ENCODE measurements at regions not wholly inside any gene's neighbourhood (a gene's known extent, or its start where the extent isn't known, plus 50 kb on each side); places are given as distances from the start of the nearest gene placed in this dataset.

- H3K79me2 ChIP-seq (ENCODE audit: control insufficient read depth in 1 of 2, insufficient read depth in 2 of 2, low read length in 2 of 2), result no peaks in the 10 kb centered on the region
- no peak overlapping the region for H3K4me3 ChIP-seq (ENCODE audit: extremely low read depth in 1 of 4, insufficient read depth in 2 of 4, low read depth in 3 of 4, low read length in 4 of 4)
- H3K36me3 ChIP-seq (ENCODE audit: control insufficient read depth in 2 of 4, insufficient read depth in 4 of 4, low read length in 3 of 4), result no peaks in the 10 kb centered on the region
- no peak overlapping the region for H3K14ac ChIP-seq (ENCODE audit: insufficient read length)
- no peaks in the 10 kb centered on the region for H3K27me3 ChIP-seq (replicated peaks in 1 of 4; ENCODE audit: control insufficient read depth in 3 of 4, extremely low read depth in 1 of 4, insufficient read depth in 3 of 4, low read length in 3 of 4)
- FAIRE-seq (no peak), DNase-seq (ENCODE audit: low read depth in 1 of 2, low spot score in 2 of 2) (no peak)
- H2AFZ ChIP-seq (ENCODE audit: low read length), result no peak overlapping the region
- no peaks in the 10 kb centered on the region for H3K79me1 ChIP-seq (ENCODE audit: low read depth, low read length)
- H3K9me3 ChIP-seq (ENCODE audit: insufficient read depth in 2 of 2, low read depth in 1 of 2, low read length in 1 of 2), result no peaks in the 10 kb centered on the region
- no peak overlapping the region for H4K8ac ChIP-seq (ENCODE audit: extremely low read depth, insufficient read depth, low read length)
- POLR2A ChIA-PET (ENCODE audit: partially characterized antibody), result no interaction called here
- H3K56ac ChIP-seq (replicated peaks; ENCODE audit: insufficient read length, low read depth, low read length), result no peak overlapping the region
- H2BK120ac ChIP-seq (replicated peaks; ENCODE audit: low read depth, low read length), result no peak overlapping the region
- no peaks in the 10 kb centered on the region for H4K20me1 ChIP-seq (replicated peaks in 1 of 2; ENCODE audit: control insufficient read depth in 1 of 2, insufficient read depth in 2 of 2, low read length in 2 of 2)
- H2AK5ac ChIP-seq (ENCODE audit: low read depth, low read length), result no peak overlapping the region
- H3K9ac ChIP-seq (replicated peaks in 1 of 4; ENCODE audit: extremely low read depth in 1 of 4, low read depth in 3 of 4, low read length in 3 of 4), result no peak overlapping the region
- H4K91ac ChIP-seq (replicated peaks; ENCODE audit: insufficient read length, low read length), result no peak overlapping the region
- 90% methylated on average over 1 of the region's 1 CpG; no CpG with 5 or more reads in 1 of the 2 experiments for WGBS, 2 experiments (ENCODE audit: extremely low coverage in 1 of 2, insufficient coverage in 1 of 2, insufficient read length in 1 of 2, insufficient replicate concordance in 2 of 2, low coverage in 1 of 2, low lambda C conversion rate in 2 of 2, missing lambda C conversion rate in 1 of 2)
- no peak overlapping the region for H4K5ac ChIP-seq (ENCODE audit: insufficient read length, low read depth, low read length)
- H2BK5ac ChIP-seq (ENCODE audit: low read depth, low read length), result no peak overlapping the region
- no peaks in the 10 kb centered on the region for H3K23me2 ChIP-seq (ENCODE audit: low read depth, low read length)
- no peak overlapping the region for H2BK12ac ChIP-seq (ENCODE audit: low read depth, low read length)
- H3K23ac ChIP-seq (ENCODE audit: insufficient read length), result no peak overlapping the region
- H3K4me2 ChIP-seq (ENCODE audit: insufficient read depth in 1 of 2, low read depth in 2 of 2, low read length in 2 of 2), result no peak overlapping the region
- H2BK20ac ChIP-seq (ENCODE audit: low read length), result no peak overlapping the region
- no peak overlapping the region for H3K4ac ChIP-seq (replicated peaks; ENCODE audit: insufficient read length, low read depth, low read length)
- CTCF ChIA-PET (ENCODE audit: partially characterized antibody), result interaction anchor here (0.7 to 2.5 kb wide), 5 partner anchors 76 to 339 kb away, joined by 3 to 12 read pairs (median 3); no protein-coding TSS in a partner anchor
- H2BK15ac ChIP-seq (ENCODE audit: low read length), result no peak overlapping the region
- no peaks in the 10 kb centered on the region for H3K4me1 ChIP-seq (replicated peaks in 1 of 4; ENCODE audit: control insufficient read depth in 3 of 4, insufficient read depth in 4 of 4, low read length in 3 of 4)
- no peak overlapping the region for H3K18ac ChIP-seq (ENCODE audit: extremely low read depth, low read length)
- H3K27ac ChIP-seq (ENCODE audit: low read depth, low read length), result no peak overlapping the region
- TF ChIP-seq POLR2A (IDR thresholded peaks at IDR 0.05; ENCODE audit: control extremely low read depth in 1 of 2, low read depth in 2 of 2, low read length in 2 of 2) (no peak), NRF1 (IDR thresholded peaks at IDR 0.05; ENCODE audit: low read depth, low read length) (no peak), MAFK (IDR thresholded peaks at IDR 0.05; ENCODE audit: low read depth, low read length) (no peak), SRF (IDR thresholded peaks at IDR 0.05; ENCODE audit: low read depth, low read length) (no peak), BCL11A (IDR thresholded peaks at IDR 0.05; ENCODE audit: low read depth in 2 of 2, low read length in 2 of 2) (no peak), CTBP2 (IDR thresholded peaks at IDR 0.05; ENCODE audit: borderline replicate concordance, insufficient read depth, insufficient read length, low read length) (no peak), ATF2 (IDR thresholded peaks at IDR 0.05; ENCODE audit: low read length) (no peak), TAF7 (optimal IDR thresholded peaks at IDR 0.05; ENCODE audit: borderline replicate concordance, low read depth, low read length) (no peak), ZNF274 (IDR thresholded peaks at IDR 0.05; ENCODE audit: borderline replicate concordance, extremely low read depth, low read length) (no peak), JUND (IDR thresholded peaks at IDR 0.05; ENCODE audit: low read length) (no peak), RXRA (IDR thresholded peaks at IDR 0.05; ENCODE audit: insufficient read depth, low read depth, low read length) (no peak), GTF2F1 (IDR thresholded peaks at IDR 0.05; ENCODE audit: borderline replicate concordance, low read depth, low read length) (no peak), BACH1 (IDR thresholded peaks at IDR 0.05; ENCODE audit: low read length) (no peak), POU5F1 (IDR thresholded peaks at IDR 0.05; ENCODE audit: low read depth, low read length) (no peak)
Observed at GRCh38 chr2:187838690-187839089, 284.5 kb upstream of the TFPI start.

Measured in H1 (cell line).